ENCODE measurements at regions not wholly inside any gene's neighbourhood (a gene's known extent, or its start where the extent isn't known, plus 50 kb on each side); places are given as distances from the start of the nearest gene placed in this dataset.

GRCh38 chr1:178609015-178609414, 96.1 kb downstream of the TEX35 start:
- TF ChIP-seq CTCF (IDR thresholded peaks at IDR 0.05; ENCODE audit: control extremely low read depth in 1 of 3, insufficient read depth in 1 of 3, low read depth in 1 of 3, low read length in 3 of 3) (no peak), CEBPB (IDR thresholded peaks at IDR 0.05; ENCODE audit: low read depth, low read length) (no peak), POLR2A (IDR thresholded peaks at IDR 0.05; ENCODE audit: control extremely low read depth in 1 of 2, low read depth in 2 of 2, low read length in 2 of 2) (no peak), POLR2AphosphoS5 (IDR thresholded peaks at IDR 0.05; ENCODE audit: low read depth, low read length) (no peak), EZH2 (IDR thresholded peaks at IDR 0.05; ENCODE audit: low read depth, low read length, severe bottlenecking) (no peak), CHD2 (IDR thresholded peaks at IDR 0.05; ENCODE audit: low read length) (no peak), SIN3A (conservative IDR thresholded peaks at IDR 0.05 in 1 of 2, IDR thresholded peaks at IDR 0.05 in 1 of 2; ENCODE audit: low read depth in 1 of 2, low read length in 2 of 2) (no peak), BACH1 (IDR thresholded peaks at IDR 0.05; ENCODE audit: low read length) (no peak), JUND (IDR thresholded peaks at IDR 0.05; ENCODE audit: low read length) (no peak), RXRA (IDR thresholded peaks at IDR 0.05; ENCODE audit: insufficient read depth, low read depth, low read length) (no peak), HDAC2 (IDR thresholded peaks at IDR 0.05; ENCODE audit: borderline replicate concordance in 1 of 2, low read depth in 2 of 2, low read length in 2 of 2) (no peak), EP300 (IDR thresholded peaks at IDR 0.05; ENCODE audit: borderline replicate concordance in 1 of 2, low read depth in 2 of 2, low read length in 2 of 2) (no peak), TAF1 (IDR thresholded peaks at IDR 0.05; ENCODE audit: low read depth, low read length) (no peak)
